HEK293T (cell line): ENCODE measurements at regions not wholly inside any gene's neighbourhood (a gene's known extent, or its start where the extent isn't known, plus 50 kb on each side); places are given as distances from the start of the nearest gene placed in this dataset.

Experiments
- ARNT ChIP-seq: fragments of 450-650 bp; IDR thresholded peaks from 2 replicates; pipeline ENCODE4 v1.6.1; 2017; ENCODE audit warnings: mild to moderate bottlenecking
- ELF4 ChIP-seq: fragments of 450-650 bp; IDR thresholded peaks from 2 replicates; pipeline ENCODE4 v1.6.1; 2017; ENCODE audit warnings: antibody characterized with exemption
- FOXA1 ChIP-seq: fragments of 450-650 bp; IDR thresholded peaks from 2 replicates; pipeline ENCODE4 v1.6.1; 2016; ENCODE audit warnings: mild to moderate bottlenecking
- FOXM1 ChIP-seq: fragments of 450-650 bp; IDR thresholded peaks from 2 replicates; pipeline ENCODE4 v1.6.1; 2017; ENCODE audit warnings: mild to moderate bottlenecking, borderline replicate concordance
- HDGF ChIP-seq: fragments of 450-650 bp; IDR thresholded peaks from 2 replicates; pipeline ENCODE4 v1.6.1; 2017; ENCODE audit warnings: antibody characterized with exemption, borderline replicate concordance
- L3MBTL2 ChIP-seq: fragments of 450-650 bp; conservative IDR thresholded peaks from 2 replicates; pipeline ENCODE4 v1.6.1; 2016; ENCODE audit warnings: mild to moderate bottlenecking
- LEF1 ChIP-seq: fragments of 450-650 bp; IDR thresholded peaks from 2 replicates; pipeline ENCODE4 v1.6.1; 2017; ENCODE audit warnings: mild to moderate bottlenecking, borderline replicate concordance
- SUZ12 ChIP-seq: fragments of 450-650 bp; IDR thresholded peaks from 2 replicates; pipeline ENCODE4 v1.6.1; 2016; ENCODE audit warnings: mild to moderate bottlenecking
- ZNF384 ChIP-seq: fragments of 450-650 bp; IDR thresholded peaks from 2 replicates; pipeline ENCODE4 v1.6.1; 2016

- TF ChIP-seq L3MBTL2 = no peak
- TF ChIP-seq FOXM1 = no peak
- TF ChIP-seq SUZ12 = no peak
- no peak for TF ChIP-seq ARNT
- TF ChIP-seq ZNF384 = no peak
- TF ChIP-seq HDGF = no peak
- no peak for TF ChIP-seq LEF1
- TF ChIP-seq ELF4 = no peak
- TF ChIP-seq FOXA1 = no peak
These were observed 407.3 kb downstream of the GXYLT1 start for GRCh38 chr12:41737423-41737822.
